ENCODE measurements at regions not wholly inside any gene's neighbourhood (a gene's known extent, or its start where the extent isn't known, plus 50 kb on each side); places are given as distances from the start of the nearest gene placed in this dataset.

- Histone ChIP-seq H2AK9ac (replicated peaks; ENCODE audit: low read depth, low read length, poor library complexity) (no peak overlapping the region), H3K18ac (ENCODE audit: low read depth, low read length) (no peak overlapping the region), H2AFZ (replicated peaks; ENCODE audit: low read length, poor library complexity) (no peak overlapping the region), H3K23ac (ENCODE audit: low read depth, low read length) (no peak overlapping the region), H3K9me3 (ENCODE audit: control insufficient read depth, insufficient read depth, low read length) (no peaks in the 10 kb centered on the region), H3K4me1 (ENCODE audit: control insufficient read depth, insufficient read depth, low read length) (no peaks in the 10 kb centered on the region), H2BK15ac (ENCODE audit: low read depth, low read length) (no peak overlapping the region), H4K5ac (ENCODE audit: low read depth, low read length) (no peak overlapping the region), H4K91ac (ENCODE audit: insufficient read depth, low read depth, low read length) (no peak overlapping the region), H4K20me1 (ENCODE audit: insufficient read depth, low read length) (no peaks in the 10 kb centered on the region), H3K56ac (ENCODE audit: extremely low read depth, insufficient read depth, low read length) (no peak overlapping the region), H3K9ac (ENCODE audit: low read depth, low read length) (no peak overlapping the region), H2AK5ac (ENCODE audit: low read depth, low read length) (no peak overlapping the region), H3K79me1 (ENCODE audit: low read depth in 1 of 2, low read length in 2 of 2) (no peaks in the 10 kb centered on the region), H3K27ac (ENCODE audit: insufficient read depth, low read length) (no peak overlapping the region), H2BK20ac (ENCODE audit: low read depth, low read length) (no peak overlapping the region), H3K27me3 (ENCODE audit: control insufficient read depth, insufficient read depth, low read length) (0 out of 2 replicates have a peak, but pooled peaks cover 2% of the 10 kb centered on the region), H3K4ac (ENCODE audit: low read depth, low read length) (no peak overlapping the region), H3K9me1 (ENCODE audit: insufficient read depth, low read length) (no peaks in the 10 kb centered on the region), H3K14ac (replicated peaks; ENCODE audit: low read depth, low read length) (no peak overlapping the region), H3K4me2 (ENCODE audit: low read depth, low read length) (no peak overlapping the region), H2BK120ac (ENCODE audit: low read depth, low read length) (no peak overlapping the region), H3K36me3 (ENCODE audit: control insufficient read depth, insufficient read depth, low read length) (no peaks in the 10 kb centered on the region), H2BK5ac (ENCODE audit: low read depth, low read length, poor library complexity, severe bottlenecking) (no peak overlapping the region), H4K8ac (ENCODE audit: low read depth in 2 of 2, low read length in 2 of 2) (no peak overlapping the region), H3K4me3 (ENCODE audit: insufficient read depth, low read depth, low read length) (no peak overlapping the region)
- WGBS, 2 experiments (ENCODE audit: extremely low coverage in 2 of 2, insufficient read length in 1 of 2) = no CpG with 5 or more reads among the region's 6 CpGs
- no TSS peak for BruUV-seq (replicated peaks)
- TF ChIP-seq RAD21 (IDR thresholded peaks at IDR 0.05; ENCODE audit: low read length) = no peak
- TF ChIP-seq USF2 (IDR thresholded peaks at IDR 0.05; ENCODE audit: low read depth, low read length) = no peak
- no peak for TF ChIP-seq CHD1 (IDR thresholded peaks at IDR 0.05; ENCODE audit: low read depth, low read length)
- TF ChIP-seq MAZ (IDR thresholded peaks at IDR 0.05; ENCODE audit: borderline replicate concordance, low read depth, low read length) = no peak
- TF ChIP-seq FOS (IDR thresholded peaks at IDR 0.05; ENCODE audit: low read depth, low read length) = no peak
- TF ChIP-seq CEBPB (IDR thresholded peaks at IDR 0.05; ENCODE audit: low read depth, low read length) = no peak
- no peak for TF ChIP-seq SMC3 (IDR thresholded peaks at IDR 0.05; ENCODE audit: low read depth, low read length)
- no peak for TF ChIP-seq NFE2L2 (IDR thresholded peaks at IDR 0.05; ENCODE audit: low read depth, low read length)
- no peak for TF ChIP-seq MXI1 (IDR thresholded peaks at IDR 0.05; ENCODE audit: borderline replicate concordance, low read depth, low read length)
- no peak for TF ChIP-seq POLR2A (IDR thresholded peaks at IDR 0.05; ENCODE audit: low read depth, low read length)
- no peak for TF ChIP-seq RFX5 (IDR thresholded peaks at IDR 0.05; ENCODE audit: low read depth, low read length)
- TF ChIP-seq BHLHE40 (IDR thresholded peaks at IDR 0.05; ENCODE audit: low read depth, low read length) = no peak
- TF ChIP-seq MAFK (IDR thresholded peaks at IDR 0.05; ENCODE audit: low read depth, low read length) = no peak
- ChIA-PET POLR2A (ENCODE audit: unreplicated experiment) (no interaction called here), CTCF (interaction anchor here (1.3 kb wide), 1 partner anchor 10 kb away, joined by 7 read pairs; no protein-coding TSS in a partner anchor)
- DNase-seq = no peak
- intact Hi-C loops (cut with micrococcal nuclease) = no loop called here
- in situ Hi-C loops (cut with MboI; ENCODE audit: low sequenced_read_pairs) = no loop called here
- no peak for ATAC-seq (ENCODE audit: low read depth)
- dilution Hi-C loops (cut with HindIII; ENCODE audit: low sequenced_read_pairs, unreplicated experiment) = no loop called here
Observed at GRCh38 chr12:13372386-13372785, 175.9 kb downstream of the EMP1 start.

All from IMR-90 (cell line).